GM21825 (cell line): ENCODE measurements at regions not wholly inside any gene's neighbourhood (a gene's known extent, or its start where the extent isn't known, plus 50 kb on each side); places are given as distances from the start of the nearest gene placed in this dataset.
A peak's percentile ranks its signal among the peaks of the same experiment; 100 is the strongest.

Experiments
- ATAC-seq: cut with Tn5 transposase; IDR thresholded peaks from one replicate; pipeline ENCODE4 v1.9.1; 2021; ENCODE audit warnings: mild to moderate bottlenecking, moderate library complexity; ENCODE audit not compliant: unreplicated experiment

DNA sequence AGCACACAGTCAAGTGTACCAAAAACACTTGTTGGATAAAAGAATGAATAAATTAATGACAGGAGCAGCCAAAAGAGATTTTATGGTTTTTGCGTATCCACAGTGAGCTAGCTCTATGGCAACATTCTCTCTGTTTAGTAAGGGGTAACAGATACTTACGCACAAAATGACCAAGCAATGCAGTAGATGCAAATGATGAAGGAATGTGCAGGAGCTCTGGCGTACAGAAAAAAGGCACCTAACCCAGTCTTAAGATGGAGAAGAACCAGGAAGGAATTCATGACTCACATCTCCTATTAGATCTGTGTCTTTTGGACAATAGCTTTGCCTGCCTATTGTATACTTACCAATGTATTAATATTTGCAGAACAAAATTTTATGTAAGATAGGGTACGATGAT is 191.9 kb upstream of the PREP start:
- no peak for ATAC-seq

DNA sequence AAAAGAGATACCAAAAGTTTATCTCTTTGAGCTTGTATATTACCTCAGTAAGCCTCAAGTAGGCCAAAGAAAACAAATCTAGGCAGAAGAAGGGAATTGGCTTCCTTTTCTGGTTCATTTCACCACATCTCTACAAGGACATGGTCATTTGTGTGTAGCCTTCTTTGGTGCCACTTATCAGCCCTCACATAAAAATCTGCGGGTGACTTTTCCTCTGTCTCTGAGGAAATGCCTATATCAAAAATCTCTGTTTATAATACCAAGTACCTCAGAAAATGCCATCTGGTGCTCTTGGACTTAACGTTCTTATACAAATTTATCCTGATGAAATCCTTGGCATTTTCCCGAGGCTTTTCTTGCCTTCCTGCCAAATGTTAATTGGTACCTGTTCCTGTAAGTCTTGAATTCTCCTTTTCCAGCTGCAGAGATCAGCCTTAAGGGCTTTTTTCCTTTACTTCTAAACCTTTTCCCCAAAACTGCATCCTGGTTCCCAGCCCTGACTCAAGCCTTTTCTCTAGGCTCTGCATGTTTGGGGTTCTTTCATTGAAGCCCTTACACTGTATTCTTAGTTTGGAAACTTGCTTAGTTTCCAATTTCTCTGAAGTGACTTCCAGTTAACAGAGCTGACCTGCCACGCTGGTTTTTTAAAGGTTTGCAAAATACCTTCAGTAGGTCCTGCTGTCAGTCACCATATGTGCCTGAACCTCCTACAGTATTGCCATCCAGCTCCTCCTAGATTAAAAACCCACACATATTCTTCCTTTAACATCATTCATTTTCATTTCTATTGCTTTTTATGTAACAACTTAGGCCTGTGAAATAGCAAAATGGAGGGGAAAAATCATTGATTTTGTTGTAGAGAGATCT is 191.2 kb upstream of the PREP start:
- no peak for ATAC-seq

DNA sequence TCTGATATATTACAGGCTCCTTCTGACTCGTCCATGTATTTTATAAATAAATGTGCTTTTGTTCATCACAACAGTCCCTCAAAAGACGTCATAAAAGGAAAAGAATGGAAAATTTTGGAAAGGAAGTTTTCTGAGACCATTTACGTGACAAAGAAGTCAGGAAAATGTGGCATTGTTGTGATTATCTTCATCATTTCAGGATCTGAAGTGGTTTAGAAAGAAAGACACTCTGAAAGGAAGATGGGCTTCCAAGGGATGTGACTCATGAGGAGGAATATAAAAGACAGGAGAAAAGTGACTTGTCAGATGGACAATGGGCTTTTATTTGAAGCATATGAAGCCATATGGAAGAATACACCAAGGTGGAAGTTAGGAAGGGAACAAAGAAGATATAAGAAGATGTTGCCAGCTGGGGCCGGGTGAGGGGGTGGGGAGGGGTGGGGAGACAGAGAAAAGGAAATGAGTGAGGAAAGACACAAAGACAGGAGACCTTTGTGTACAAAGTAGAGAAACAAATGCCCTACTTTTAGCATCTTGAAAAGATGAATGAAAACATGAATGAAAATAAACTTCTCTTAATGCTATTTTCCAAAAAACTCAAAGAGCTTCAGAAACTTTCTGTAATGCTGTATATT is 190.3 kb upstream of the PREP start:
- ATAC-seq = no peak

DNA sequence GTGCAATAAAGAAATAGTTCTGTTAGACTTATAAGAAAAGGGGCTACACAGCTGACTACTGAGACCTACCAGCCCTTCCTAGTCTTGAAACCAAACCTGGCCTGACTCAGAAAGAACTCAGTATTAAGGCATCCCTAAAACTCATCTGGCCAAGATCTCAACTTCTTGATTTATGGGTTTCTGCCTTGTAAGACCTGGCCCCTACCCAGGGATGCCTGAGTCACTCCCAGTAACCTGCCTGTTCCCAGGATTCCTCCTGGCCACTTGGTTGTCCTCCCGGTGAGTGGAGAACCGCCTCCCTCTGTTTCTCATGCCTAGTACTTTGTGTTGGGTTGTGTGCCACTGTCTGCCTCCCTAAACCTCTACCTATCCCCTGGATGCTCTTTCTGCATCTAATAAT is 189.4 kb upstream of the PREP start:
- no peak for ATAC-seq

DNA sequence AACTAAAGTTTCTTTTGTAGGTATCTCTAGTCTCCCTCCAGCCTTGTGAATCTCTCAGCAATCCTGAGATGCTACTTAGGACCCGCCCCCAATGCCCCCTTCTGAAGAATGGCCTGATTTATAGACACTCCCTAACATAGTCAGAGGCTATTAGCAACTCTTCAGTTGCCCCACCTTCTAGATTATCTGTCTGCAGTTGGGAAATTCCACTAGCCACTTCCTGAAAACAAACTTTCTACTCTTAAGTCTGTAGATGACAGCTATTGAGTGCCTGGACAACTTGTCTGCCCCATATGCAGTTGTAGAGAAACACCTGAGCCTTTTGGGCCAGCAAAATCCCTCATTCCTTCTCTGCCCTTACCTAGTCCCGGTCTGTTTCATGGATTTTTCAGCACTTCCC is 188.2 kb upstream of the PREP start:
- peak; percentile 83 for ATAC-seq

DNA sequence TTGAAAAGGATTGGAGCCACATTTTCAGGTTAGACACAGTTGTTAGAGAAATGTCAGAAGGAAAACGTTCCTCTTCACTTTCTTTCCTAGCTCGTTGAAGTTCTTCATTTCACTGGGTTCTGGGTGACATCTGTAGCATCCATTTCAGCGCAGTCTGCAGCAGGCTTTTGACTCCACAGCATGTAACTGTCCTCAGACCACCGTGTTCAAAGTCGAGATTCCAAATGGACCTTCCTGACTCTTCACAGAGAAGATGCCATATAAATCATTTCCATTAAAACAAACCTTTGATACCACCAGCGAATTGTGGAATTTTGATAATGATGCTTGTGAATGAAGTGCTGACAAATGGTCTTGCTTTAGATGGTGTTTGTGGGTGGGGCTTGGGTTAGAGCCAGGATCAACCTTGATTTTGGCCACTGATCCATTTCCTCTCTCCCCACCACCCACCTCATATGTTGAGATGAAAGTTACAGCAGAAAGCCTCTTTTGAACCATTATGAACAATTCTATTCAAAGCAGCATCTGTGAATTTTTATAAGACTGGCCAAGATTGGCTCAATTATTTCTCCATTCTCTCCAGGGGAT is 185.3 kb upstream of the PREP start:
- no peak for ATAC-seq

DNA sequence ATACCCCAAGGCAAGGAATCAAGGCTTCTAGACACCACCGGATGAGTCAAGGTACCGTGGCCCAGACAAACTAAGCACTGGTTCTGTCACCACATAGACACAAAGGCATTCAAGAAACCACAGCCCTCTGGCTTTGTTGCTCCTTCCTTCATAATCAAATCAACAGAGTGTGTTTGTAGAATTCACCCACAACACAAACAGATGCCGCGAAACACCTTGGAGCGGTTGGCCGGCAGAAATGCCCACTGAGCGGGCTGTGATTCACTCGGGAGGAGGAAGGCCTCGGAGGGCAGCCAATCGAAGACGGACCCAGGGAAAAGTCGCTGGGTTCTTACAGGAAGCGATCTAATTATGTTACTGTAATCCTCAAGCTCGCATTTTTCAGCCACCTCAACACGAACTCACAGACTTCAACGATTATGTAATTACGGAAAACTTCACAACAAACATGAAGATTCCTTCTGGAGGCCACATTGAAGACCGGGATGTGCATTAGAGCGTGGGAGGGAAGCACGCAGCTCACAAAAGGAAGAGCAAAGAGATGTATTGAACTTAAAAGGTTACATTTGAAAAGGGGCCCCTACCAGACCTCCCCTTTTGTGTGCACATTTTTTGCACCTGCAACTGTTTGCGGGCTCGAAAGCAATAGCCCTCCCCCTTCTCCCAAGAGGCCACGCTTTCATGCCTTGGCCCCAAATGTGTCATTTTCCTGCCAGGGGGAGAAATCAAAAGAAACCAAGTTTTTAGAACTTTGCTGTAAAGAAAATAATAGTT is 184.7 kb upstream of the PREP start:
- ATAC-seq = no peak

DNA sequence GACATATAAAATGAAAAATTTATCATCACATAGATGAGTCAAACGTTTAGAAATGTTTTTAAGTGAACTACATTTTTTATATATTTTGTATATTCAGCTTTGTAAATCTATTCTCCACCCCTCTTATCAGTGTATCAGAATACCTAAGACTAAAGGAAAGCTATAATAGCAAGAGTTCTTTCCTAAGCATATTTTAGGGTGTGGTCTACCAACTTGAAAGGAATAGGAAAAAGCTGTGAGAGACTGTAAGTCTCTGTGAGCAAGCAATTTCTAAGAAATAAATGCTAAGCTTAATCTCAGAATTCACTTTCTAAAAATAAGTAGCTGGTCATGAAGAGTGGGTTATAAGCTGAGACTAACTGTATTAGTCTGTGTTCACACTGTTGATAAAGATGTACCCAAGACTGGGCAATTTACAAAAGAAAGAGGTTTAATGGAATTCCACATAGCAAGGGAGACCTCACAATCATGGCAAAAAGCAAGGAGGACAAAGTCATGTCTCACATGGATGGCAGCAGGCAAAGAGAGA is 175.4 kb upstream of the PREP start:
- ATAC-seq = no peak

DNA sequence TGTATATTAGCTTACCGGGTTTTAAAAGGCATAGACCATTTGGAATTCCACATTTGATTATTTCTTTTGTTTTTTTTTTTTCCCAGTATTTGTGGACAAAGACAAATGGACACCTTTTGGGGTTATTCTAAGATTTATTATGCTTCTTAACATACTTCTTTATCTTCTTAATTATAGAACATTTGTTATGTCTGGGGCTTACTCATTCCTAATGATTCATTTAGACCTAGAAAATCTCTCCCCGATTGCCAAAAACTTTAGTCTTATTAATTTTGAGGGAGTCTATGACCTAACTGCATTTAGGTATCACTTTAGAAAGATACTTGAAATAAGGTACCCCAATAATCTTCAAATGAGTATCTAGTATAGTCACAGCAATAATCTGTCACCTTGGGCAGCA is 170.7 kb upstream of the PREP start:
- no peak for ATAC-seq

DNA sequence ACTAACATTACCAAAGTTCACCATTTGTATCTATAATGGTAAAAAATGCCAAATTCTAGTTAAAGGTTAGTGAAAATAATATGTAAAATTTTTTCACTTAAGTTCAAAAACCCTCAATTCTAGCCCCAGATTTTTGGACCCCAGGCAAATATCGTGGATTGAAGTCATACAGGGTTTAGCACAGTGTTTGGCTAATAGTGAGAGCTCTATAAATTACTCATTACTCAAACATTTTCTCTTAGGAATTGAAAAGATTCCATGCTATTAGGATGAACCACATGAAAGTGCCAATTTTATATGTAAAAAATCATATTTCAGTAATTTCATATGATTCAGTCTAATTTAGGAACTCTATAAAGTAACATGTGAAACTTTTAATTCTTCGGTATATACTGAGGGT is 170.3 kb upstream of the PREP start:
- ATAC-seq = no peak

DNA sequence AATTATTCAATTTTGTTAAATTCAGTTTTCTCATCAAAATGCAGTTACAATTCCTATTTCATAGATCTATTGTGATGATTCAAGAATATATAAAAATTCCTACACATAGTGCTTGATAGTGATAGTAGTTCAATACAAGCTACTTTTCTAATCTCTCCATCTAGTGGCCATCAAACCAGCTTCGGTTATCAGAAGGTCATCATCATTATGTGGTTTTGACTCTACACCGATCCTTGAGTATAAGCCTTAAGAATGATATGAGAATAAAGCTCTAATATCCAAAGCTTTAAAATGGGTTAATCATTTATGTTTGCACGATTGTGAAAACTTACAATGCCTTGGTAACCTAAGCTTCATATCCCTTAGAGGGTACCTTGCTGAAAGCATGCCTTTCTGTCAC is 167.5 kb upstream of the PREP start:
- ATAC-seq = no peak

DNA sequence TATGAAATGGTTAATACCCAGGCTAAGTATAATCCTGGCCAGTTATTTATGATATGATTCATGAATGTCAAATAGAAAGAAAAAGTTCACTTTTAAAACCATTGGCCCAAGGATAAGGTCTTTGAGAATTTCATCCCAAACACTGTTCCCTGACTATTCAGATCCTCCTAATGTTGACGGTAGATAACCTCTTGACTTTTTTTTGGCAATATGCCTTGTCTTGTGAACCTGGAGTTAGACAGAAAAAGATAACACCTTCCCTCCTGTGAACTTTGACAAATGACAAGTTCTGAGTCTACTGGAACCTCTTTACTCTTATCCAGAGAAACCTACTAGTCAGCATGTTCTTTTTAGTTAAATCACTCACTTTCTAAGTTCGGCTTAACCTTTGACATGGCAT is 166.8 kb upstream of the PREP start:
- ATAC-seq = no peak

DNA sequence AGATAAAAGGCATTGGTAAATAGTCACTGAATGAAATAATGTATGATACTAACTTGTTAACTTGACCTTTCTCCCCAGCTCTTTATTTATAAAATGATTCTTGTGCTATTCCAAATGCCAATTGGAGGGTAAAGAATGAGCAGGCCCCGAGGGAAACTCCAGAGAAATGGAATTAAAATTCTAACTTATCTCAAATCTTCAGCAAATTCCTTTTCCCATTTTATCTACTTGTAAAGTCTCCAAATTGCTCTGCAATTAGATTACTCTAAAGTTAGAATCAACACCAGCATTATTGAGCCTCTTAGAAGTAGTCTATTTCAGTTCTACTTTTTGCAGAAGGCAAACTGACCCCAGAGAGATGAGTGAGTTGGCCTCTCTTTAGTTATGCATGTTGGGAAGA is 165.9 kb upstream of the PREP start:
- ATAC-seq = no peak

DNA sequence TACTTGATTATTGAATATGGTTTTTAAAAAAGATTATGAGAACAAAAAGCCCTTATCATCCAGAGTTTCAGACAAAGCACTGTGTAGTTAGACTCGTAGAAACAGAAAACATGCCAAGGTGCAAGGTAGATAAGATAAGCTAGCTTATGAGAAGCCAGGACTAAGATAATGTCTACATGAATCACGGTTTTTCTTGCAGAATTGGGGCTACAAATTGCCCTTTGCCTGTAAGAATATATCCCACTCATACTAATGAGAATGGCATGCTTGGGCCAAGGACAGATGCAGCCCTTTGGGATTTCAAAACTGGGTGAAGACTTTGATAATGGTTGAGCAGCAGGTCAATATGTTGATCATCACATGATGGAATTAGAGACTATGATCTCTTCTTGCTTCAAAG is 165.3 kb upstream of the PREP start:
- ATAC-seq = no peak

DNA sequence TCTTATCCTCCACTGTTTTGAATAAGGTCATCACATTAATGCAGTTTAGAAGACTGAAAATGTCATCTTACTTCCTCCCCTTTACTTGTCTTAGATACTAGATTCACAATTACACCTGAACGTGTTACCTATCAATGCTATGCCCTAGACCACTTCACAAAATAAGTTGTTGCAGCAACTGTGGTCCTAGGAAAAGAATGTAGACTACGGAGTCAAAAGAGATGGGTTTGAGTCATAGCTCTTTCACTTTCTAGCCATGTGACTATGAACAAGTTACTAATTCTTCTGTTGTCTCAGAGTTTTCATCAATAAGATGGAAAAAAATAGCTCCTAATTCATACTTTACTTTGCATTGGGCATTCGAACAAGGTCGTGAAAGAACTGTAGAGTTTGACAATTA is 164.3 kb upstream of the PREP start:
- no peak for ATAC-seq

DNA sequence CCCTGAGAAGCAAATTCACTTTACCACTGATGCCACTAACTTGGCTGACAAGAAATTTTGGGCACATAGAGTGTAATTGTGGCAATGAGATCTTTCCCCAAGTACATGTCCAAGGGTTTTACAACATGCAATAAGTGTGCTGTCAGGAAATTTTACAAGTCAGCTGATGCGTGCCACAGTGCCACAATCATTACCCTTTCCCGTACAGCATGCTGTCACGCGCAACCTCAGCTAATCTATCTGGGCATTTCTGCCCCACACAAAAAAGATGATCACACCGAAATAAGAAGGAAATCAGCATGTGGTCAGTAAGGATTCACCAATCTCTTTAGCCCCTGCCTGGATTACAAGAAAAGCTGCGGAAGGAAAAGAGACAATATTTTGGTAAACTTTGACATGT is 163.6 kb upstream of the PREP start:
- ATAC-seq = no peak

DNA sequence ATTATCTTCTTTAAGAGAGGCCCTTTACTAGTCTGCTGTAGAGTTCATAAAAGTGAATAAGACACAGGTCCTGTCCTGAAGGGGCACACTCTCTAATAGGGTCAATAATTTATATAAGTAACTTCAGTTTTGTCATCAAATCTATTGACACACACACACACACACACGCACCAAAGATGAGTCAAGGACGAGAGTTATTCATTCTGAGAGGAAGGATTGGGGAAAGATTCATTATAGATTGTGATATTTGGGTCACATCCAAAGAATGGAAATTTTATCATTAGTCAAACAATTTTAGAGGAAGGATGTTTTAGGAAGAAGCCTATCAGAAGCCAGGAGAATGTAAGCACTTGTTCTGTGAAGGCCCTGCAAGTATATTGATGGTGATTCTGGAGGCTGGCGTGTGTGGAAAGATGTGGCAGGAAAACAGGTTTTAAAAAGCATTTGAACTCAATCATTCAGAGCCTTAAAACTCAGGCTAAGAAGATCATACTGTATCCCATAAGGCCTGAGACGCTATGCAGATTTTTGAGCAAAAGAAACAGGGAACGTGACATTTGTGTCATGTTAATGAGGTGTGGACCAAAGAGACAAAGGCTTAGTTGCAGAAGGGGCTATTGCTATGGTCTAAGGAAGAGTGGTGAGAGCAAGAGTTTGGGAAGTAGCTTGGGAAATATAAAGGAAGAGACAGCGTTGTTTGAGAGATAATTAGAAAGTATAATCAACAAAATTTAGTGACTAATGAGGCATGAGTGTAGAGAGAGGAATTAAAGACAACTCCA is 161.4 kb upstream of the PREP start:
- no peak for ATAC-seq

DNA sequence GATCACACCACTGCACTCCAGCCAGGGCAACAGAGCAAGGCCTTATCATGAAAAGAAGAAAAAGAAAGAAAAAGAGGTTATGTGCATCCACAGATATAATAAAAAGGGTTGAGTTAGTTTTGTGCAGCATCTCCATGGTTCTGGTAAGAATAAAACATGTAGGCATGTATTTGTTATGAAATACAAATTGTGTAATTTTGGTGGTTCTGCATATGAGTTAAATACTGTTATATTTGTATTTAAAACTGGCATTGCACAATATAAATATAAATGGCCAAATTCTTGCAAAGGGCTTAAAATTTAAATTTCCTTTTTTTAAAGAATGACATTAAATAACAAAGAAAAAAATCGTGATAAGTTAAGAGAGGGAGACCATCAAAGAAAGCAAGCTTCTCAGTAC is 159.1 kb upstream of the PREP start:
- no peak for ATAC-seq

DNA sequence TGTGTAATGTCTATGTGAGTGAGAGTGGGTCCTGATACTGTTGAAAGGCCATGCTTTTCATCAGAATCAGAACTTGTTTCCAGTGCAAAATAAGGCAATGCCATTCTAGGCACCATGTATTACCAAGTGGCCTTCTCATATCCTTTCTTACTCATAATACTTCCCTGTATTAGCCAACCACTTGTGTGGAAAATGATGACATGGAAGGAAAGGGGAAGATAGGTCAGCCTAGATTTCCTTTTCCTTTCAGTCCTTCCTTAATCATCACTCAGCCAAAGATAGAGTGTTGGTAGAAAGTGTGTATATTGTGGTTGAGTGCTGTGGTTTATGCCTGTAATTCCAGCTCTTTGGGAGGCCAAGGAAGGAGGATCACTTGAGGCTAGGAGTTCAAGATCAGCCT is 158.6 kb upstream of the PREP start:
- ATAC-seq = no peak

DNA sequence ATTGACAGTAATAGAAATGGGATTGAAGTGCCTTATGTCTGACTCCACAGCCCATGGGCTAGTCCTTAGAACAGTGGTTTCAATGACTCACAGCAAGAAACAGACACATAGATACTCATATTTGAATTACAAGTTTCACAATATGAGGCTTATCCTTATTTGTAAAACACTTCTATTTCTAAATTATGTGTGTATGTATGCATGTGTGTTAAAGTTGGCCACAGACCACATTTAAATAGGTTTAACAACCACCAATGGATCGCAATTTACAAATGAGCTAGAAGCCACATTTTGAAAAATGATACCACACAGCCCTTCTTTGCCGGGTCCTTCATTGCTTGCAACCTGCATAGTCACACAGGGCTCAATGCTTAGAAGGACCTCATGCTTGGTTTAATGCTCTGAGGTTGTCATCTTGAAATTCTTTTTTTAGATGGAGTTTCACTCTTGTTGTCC is 157.8 kb upstream of the PREP start:
- peak; percentile 95 for ATAC-seq
